NCI-H748 (cell line): ENCODE measurements at regions not wholly inside any gene's neighbourhood (a gene's known extent, or its start where the extent isn't known, plus 50 kb on each side); places are given as distances from the start of the nearest gene placed in this dataset.

ENCODE experiments used
- DNase-seq: peaks from one replicate; lab custom pipeline; 2025; ENCODE audit not compliant: unreplicated experiment; lab: John Stamatoyannopoulos, UW

DNA sequence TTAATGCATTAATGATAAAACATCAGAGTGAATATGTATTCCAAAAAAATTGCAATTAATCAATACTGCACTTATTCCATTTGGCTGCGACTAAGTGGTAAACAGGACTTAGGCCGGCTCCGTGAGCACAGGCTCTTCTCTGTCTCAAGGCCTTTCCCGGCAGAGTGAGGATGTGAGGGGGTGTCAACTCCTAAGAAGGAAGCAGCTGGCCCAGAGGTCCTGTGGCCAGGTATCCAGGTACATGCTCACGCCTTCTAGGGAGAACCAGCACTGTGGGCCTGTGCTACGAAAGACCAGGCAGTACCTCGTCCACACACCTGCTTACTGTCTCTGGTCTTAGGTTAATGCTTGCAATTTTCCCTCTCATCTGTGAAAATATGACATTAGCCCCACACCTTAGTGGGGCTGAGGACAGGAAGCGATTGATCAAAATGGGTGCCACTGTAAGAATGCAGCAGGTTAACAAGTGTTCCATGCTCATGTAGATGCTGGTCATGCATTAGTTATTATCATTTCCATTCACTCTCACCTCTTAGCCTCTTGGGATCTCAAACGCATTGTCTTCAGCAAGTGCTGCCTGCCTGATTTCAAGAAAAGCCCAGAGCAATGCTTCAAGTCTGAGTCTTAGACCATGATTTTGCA, 175.3 kb downstream of the ABHD5 start:
- DNase-seq: no peak

DNA sequence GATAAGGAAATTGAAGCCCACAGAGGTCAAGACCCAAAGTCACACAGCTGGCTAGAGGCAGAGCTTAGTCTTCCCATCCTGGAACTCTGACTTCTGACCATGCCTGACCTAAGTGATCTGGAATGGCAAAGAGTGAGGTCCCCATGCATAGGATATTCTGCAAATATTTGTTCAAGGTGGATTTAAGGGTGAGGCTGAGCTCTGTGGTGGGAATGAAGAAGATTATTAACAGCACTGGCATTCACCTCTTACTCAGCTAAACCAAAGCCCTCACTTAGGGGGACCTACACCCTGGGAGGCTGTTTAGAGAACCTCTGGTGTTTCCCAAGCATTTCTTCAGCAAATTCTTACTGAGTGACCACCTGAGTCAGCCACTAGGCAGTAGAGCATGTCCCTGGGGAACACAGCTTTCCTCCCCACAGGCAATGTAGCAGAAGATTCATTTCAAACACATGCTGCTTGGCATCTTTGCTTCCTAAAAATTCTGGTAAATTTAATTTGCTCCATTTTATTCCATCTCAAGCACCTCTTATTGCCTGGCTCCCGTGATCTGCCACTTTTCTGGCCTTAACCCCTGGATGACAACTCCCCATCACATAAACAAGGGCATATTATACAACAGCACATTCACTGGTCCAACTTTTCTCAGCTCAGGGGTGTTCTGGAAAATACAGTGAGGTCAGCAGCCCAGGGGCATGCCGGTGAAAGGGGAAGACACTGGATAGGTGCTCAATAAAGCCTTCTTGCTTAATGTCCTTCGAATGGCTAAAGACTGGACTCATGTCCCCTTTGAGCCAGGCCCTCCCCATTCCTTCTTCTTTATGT, 176.0 kb downstream of the ABHD5 start:
- no peak for DNase-seq

GRCh38 chr3:43867436-43868072, 176.8 kb downstream of the ABHD5 start:
- no peak for DNase-seq

DNA sequence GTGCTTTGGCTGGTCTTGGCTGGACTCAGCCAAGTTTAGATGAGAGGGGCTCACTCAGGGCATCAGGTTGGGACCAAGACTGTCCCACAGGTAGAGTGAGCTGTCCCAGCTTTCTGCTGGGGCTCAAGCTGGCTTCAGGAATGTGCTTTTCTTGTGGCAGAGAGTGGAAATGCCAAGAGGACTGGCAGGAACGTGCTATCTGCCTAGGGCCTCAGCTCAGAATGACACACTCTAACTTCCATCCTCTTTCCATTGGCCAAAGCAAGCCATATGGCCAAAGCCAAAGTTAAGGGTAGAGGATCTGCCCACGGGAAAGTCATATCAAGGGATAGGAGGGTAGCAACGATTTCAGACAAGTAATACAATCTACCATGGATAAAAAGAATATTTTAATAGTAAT, 178.8 kb downstream of the ABHD5 start:
- DNase-seq: no peak

GRCh38 chr3:43870120-43870519, 179.4 kb downstream of the ABHD5 start:
- no peak for DNase-seq

DNA sequence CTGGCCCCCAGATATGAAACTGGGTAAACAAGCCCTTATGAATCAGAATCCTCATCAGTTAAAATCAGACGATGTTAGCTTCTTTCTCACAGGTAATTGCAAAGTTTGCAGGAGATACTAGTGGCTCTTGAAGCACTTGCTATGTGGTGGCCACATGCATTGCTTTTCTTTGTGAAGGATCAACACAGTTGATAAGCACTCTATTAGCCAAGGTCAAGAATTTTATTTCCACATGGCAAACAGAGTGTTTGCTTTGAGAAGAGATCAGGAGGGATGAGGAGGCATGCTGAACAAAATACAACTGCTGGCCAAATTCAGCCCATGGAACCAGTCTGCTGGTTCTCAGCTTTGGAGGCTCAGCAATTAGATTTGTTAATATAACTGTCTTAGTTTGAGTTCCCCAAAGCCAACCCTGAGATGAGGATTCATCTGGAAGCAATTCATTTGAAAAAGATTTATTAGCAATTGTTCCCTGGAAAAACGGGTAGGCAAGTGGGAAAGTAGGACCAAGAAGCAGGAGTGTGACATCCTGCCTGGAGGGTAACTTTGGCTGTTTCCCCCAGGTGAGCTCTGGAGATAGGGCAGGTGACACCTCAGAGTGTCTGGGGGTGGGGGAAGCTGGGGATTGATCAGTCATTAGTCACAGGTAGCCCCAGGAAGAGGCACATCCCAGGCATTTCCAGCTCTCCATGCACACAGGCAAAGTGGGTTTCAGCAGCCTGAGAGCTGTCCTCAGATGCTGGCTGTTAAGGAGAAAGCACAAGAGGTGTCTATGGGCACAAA, 180.3 kb downstream of the ABHD5 start:
- no peak for DNase-seq

GRCh38 chr3:43871627-43872245, 181.0 kb downstream of the ABHD5 start:
- no peak for DNase-seq

- no peak for DNase-seq
These were observed 181.6 kb downstream of the ABHD5 start for GRCh38 chr3:43872301-43872700.

DNA sequence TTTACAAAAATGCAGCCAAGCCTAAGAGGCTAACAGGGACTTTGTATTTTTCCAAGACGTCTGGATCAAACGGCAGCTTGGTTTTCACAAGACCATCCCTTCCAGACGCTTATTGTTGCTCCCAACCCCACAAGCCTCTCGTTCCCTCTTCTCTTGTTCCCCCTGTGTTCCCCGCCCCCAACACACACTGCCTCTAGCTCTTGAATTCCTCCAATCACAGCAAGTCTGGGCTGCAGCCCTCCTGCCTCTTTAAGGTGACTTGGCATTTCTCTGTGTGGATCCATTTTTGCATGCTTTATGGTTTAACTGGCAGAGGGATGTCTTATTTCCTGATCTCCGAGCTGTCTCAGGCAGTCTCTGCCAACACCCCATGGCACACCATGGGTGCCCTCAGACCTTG, 182.2 kb downstream of the ABHD5 start:
- no peak for DNase-seq

- DNase-seq: no peak
These were observed 183.0 kb downstream of the ABHD5 start for GRCh38 chr3:43873723-43874122.

- DNase-seq: no peak
These were observed 183.6 kb downstream of the ABHD5 start for GRCh38 chr3:43874290-43874689.

- no peak for DNase-seq
These were observed 184.0 kb downstream of the ABHD5 start for GRCh38 chr3:43874731-43875130.

- no peak for DNase-seq
These were observed 185.9 kb downstream of the ABHD5 start for GRCh38 chr3:43876648-43877047.

- peak; percentile 76 for DNase-seq
These were observed 188.4 kb downstream of the ABHD5 start for GRCh38 chr3:43879166-43879565.

DNA sequence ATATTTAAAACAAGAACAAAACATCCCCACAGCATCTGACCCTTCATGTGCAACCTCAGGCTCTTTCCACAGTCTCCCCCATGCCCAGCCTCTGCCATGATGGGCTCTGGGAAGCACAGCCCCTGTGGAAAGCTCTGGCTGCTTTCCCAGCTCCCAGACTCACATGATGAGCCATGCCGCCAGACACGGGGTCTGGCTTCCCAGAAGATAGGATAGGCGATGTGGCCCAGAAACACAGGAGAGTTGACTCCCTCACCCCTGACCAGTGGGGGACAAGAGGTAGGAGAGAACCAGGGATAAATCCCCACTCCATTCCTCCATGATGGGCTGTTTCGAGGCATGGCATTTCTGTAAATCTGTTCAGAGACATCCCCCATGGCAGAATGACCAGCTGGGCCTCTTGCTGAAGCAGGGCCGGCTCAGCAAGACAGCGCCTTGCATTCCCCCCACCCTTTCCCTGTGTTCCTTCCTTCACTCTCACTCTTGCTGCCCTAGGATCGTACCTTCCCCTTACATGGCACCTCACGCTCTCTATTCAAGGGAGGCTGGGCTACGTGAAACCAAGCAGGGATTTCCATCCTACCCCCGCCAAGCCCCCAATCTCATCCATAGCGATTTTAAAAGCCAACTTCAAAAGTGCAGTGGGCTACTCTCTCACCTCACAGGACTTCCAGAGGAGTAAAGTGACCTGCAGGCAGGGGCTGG, 192.4 kb downstream of the ABHD5 start:
- DNase-seq: no peak

GRCh38 chr3:43883729-43884396, 193.1 kb downstream of the ABHD5 start:
- no peak for DNase-seq

- no peak for DNase-seq
These were observed 193.8 kb downstream of the ABHD5 start for GRCh38 chr3:43884581-43884980.

- no peak for DNase-seq
These were observed 195.3 kb downstream of the ABHD5 start for GRCh38 chr3:43885908-43886618.

DNA sequence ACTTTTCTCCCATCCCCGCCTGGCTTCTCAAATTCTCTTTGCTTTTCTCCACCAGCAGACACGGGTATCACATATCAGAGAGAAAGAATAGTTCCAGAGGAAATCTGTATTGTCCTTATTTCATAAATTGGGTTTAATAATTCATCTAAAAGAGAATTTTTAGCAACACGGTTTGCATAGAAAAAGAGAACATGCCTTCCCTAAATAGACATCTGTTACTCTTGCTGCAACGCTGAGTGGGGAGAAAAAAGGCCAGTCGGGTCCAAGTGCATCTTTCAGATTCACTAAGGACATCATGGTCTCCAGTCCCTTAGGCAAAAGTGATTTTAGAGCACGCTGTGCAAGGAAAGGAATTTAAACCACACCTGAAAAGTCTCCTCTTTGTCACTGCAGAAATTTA, 201.3 kb downstream of the ABHD5 start:
- no peak for DNase-seq
